Upper lobe of left lung (tissue), 4 donors: ENCODE measurements at regions not wholly inside any gene's neighbourhood (a gene's known extent, or its start where the extent isn't known, plus 50 kb on each side); places are given as distances from the start of the nearest gene placed in this dataset.

Source experiments
- POLR2A ChIP-seq, 4 donors: fragments of 450-650 bp; IDR thresholded peaks; one replicate each; pipeline ENCODE4 v1.5.1; 2016 to 2017; ENCODE audit warnings: antibody characterized with exemption in 4 of 4, mild to moderate bottlenecking in 2 of 4
- POLR2AphosphoS5 ChIP-seq, 2 donors: sonication (generic); formaldehyde crosslinking; IDR thresholded peaks; one replicate each; pipeline ENCODE4 v1.5.1; 2017; ENCODE audit warnings: antibody characterized with exemption in 2 of 2
- TF ChIP-seq, protein P1 (sequence below), 6 experiments: fragments of 450-650 bp in 4 of 6; fragments of 200-600 bp in 2 of 6; sonication (generic) in 2 of 6; IDR thresholded peaks; one replicate each; pipeline ENCODE4 v1.5.1; 2016 to 2019; ENCODE audit warnings: antibody characterized with exemption in 6 of 6

DNA sequence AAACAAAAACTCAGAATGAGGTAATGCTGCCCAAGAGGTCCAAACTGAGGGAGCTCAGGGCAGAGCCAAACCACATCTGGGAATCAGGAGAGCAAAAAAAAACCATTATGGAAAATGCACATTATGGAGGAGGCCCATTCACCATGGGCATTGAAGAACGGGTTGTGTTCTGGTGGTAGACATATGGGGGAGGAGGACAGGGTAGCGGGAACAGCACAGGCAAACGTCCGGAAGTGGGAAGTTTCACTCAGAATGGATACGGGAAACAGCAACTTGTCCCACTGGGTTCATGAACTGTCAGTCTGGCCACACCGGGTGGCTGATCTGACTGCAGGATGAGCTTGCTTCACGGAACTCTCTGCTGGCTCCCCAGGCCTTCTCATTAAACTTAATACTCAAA is 139.7 kb downstream of the RRAGC start:
- TF ChIP-seq, protein P1, sequence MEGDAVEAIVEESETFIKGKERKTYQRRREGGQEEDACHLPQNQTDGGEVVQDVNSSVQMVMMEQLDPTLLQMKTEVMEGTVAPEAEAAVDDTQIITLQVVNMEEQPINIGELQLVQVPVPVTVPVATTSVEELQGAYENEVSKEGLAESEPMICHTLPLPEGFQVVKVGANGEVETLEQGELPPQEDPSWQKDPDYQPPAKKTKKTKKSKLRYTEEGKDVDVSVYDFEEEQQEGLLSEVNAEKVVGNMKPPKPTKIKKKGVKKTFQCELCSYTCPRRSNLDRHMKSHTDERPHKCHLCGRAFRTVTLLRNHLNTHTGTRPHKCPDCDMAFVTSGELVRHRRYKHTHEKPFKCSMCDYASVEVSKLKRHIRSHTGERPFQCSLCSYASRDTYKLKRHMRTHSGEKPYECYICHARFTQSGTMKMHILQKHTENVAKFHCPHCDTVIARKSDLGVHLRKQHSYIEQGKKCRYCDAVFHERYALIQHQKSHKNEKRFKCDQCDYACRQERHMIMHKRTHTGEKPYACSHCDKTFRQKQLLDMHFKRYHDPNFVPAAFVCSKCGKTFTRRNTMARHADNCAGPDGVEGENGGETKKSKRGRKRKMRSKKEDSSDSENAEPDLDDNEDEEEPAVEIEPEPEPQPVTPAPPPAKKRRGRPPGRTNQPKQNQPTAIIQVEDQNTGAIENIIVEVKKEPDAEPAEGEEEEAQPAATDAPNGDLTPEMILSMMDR (IDR thresholded peaks at IDR 0.05) = no peak
- TF ChIP-seq POLR2A (IDR thresholded peaks at IDR 0.05) (no peak), POLR2AphosphoS5 (IDR thresholded peaks at IDR 0.05) (no peak)
